Liver (tissue), 8 donors: ENCODE measurements at regions not wholly inside any gene's neighbourhood (a gene's known extent, or its start where the extent isn't known, plus 50 kb on each side); places are given as distances from the start of the nearest gene placed in this dataset.
A peak's percentile ranks its signal among the peaks of the same experiment; 100 is the strongest.

Source experiments
- DNase-seq: peaks from one replicate; pipeline ENCODE4 v3.0.0-alpha.2; 2017; ENCODE audit warnings: low spot score
- H3K27ac ChIP-seq, 2 donors: one replicate each; pipeline ENCODE4 v1.7.0; 2013; ENCODE audit warnings: inconsistent platforms in 2 of 2, low read length in 2 of 2, control low read depth in 1 of 2, low read depth in 1 of 2, mild to moderate bottlenecking in 1 of 2
- H3K27me3 ChIP-seq, 4 donors: one replicate each; pipeline versions ENCODE4 v1.6.1 to v1.7.0; 2013; ENCODE audit warnings: low read length in 3 of 4, inconsistent platforms in 1 of 4, mild to moderate bottlenecking in 1 of 4, moderate library complexity in 1 of 4; ENCODE audit not compliant: control insufficient read depth in 4 of 4, insufficient read depth in 4 of 4
- H3K36me3 ChIP-seq, 4 donors: one replicate each; pipeline versions ENCODE4 v1.6.1 to v1.7.0; 2013; ENCODE audit warnings: low read length in 3 of 4, mild to moderate bottlenecking in 3 of 4, low read depth in 1 of 4, moderate library complexity in 1 of 4; ENCODE audit not compliant: control insufficient read depth in 4 of 4, insufficient read depth in 3 of 4
- H3K4me1 ChIP-seq, 4 donors: one replicate each; pipeline versions ENCODE4 v1.6.1 to v1.7.0; 2013; ENCODE audit warnings: low read length in 3 of 4, mild to moderate bottlenecking in 3 of 4, moderate library complexity in 1 of 4; ENCODE audit not compliant: control insufficient read depth in 4 of 4, insufficient read depth in 4 of 4
- H3K4me3 ChIP-seq, 3 donors: one replicate each; pipeline versions ENCODE4 v1.6.1 to v1.7.0; 2013; ENCODE audit warnings: low read length in 3 of 3, control low read depth in 1 of 3, low read depth in 1 of 3, mild to moderate bottlenecking in 1 of 3
- H3K9ac ChIP-seq, 2 donors: one replicate each; pipeline ENCODE4 v1.7.0; 2013; ENCODE audit warnings: low read length in 2 of 2, mild to moderate bottlenecking in 2 of 2, moderate library complexity in 2 of 2, control low read depth in 1 of 2, low read depth in 1 of 2
- H3K9me3 ChIP-seq, 4 donors: one replicate each; pipeline versions ENCODE4 v1.6.1 to v1.7.0; 2013; ENCODE audit warnings: low read length in 3 of 4; ENCODE audit not compliant: control insufficient read depth in 4 of 4
- EGR1 ChIP-seq, 2 donors: IDR thresholded peaks; 2 replicates each; pipeline ENCODE4 v1.6.1; 2016 to 2018; ENCODE audit warnings: antibody characterized with exemption in 2 of 2, low read depth in 2 of 2
- GABPA ChIP-seq, 2 donors: IDR thresholded peaks in 1 of 2; conservative IDR thresholded peaks in 1 of 2; 2 replicates each; pipeline ENCODE4 v1.6.1; 2016; ENCODE audit warnings: antibody characterized with exemption in 2 of 2, mild to moderate bottlenecking in 1 of 2, moderate library complexity in 1 of 2
- JUND ChIP-seq, 2 donors: IDR thresholded peaks; 2 replicates each; pipeline ENCODE4 v1.6.1; 2016; ENCODE audit warnings: antibody characterized with exemption in 2 of 2
- RXRA ChIP-seq, 2 donors: IDR thresholded peaks; 2 replicates each; pipeline ENCODE4 v1.6.1; 2017 to 2018; ENCODE audit warnings: antibody characterized with exemption in 2 of 2, mild to moderate bottlenecking in 1 of 2
- SP1 ChIP-seq: IDR thresholded peaks from 2 replicates; pipeline ENCODE4 v1.6.1; 2018; ENCODE audit warnings: antibody characterized with exemption, mild to moderate bottlenecking
- WGBS: extraction: QIAGEN DNeasy Blood & Tissue Kit; methylation state at CpG from one replicate; pipeline ENCODE4 v1.1.7; 2013; 5-methylcytosine and 5-hydroxymethylcytosine counted together
- TF ChIP-seq, protein P1 (sequence below): IDR thresholded peaks from 2 replicates; pipeline ENCODE4 v1.6.1; 2016; ENCODE audit warnings: antibody characterized with exemption
- TF ChIP-seq, protein P2 (sequence below): fragments of 150-350 bp; IDR thresholded peaks from 2 replicates; pipeline ENCODE4 v1.5.1; 2017; ENCODE audit warnings: improper control_type of control experiment, low read depth, low read length; ENCODE audit not compliant: missing input control
- TF ChIP-seq, protein P3 (sequence below): IDR thresholded peaks from 2 replicates; pipeline ENCODE4 v1.6.1; 2016; ENCODE audit warnings: antibody characterized with exemption, mild to moderate bottlenecking
- donor health status: healthy.
- donor health status: healthy.
- donor health status: healthy.
- donor health status: healthy.
- donor health status: healthy.

DNA sequence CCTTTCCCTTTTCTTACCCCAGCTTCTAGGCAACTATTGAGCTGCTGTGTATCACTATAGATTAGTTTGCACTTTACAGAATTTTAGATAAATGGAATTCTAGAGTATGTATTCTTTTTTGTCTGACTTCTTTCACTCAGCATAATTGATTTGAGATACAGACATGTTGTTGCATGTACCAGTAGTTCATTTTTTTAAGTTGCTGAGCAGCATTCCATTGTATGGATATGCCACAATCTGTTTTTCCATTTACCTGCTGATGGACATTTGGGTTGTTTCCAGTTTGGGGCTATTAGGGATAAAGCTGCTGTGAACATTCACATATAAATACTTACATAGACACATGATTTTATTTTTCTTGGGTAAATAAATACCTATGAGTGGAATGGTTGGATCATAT, 135.7 kb downstream of the IGF1 start:
- no peaks in the 10 kb centered on the region for H3K36me3 ChIP-seq
- peaks cover 7 to 25% (median 16%) of the 10 kb centered on the region in 4 donors for H3K4me1 ChIP-seq
- TF ChIP-seq, protein P1, sequence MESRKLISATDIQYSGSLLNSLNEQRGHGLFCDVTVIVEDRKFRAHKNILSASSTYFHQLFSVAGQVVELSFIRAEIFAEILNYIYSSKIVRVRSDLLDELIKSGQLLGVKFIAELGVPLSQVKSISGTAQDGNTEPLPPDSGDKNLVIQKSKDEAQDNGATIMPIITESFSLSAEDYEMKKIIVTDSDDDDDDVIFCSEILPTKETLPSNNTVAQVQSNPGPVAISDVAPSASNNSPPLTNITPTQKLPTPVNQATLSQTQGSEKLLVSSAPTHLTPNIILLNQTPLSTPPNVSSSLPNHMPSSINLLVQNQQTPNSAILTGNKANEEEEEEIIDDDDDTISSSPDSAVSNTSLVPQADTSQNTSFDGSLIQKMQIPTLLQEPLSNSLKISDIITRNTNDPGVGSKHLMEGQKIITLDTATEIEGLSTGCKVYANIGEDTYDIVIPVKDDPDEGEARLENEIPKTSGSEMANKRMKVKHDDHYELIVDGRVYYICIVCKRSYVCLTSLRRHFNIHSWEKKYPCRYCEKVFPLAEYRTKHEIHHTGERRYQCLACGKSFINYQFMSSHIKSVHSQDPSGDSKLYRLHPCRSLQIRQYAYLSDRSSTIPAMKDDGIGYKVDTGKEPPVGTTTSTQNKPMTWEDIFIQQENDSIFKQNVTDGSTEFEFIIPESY, result no peak
- no peak for TF ChIP-seq GABPA (IDR thresholded peaks at IDR 0.05 in 1 of 2, conservative IDR thresholded peaks at IDR 0.05 in 1 of 2)
- no peak for TF ChIP-seq SP1
- TF ChIP-seq EGR1 (IDR thresholded peaks at IDR 0.05; ENCODE audit: low read depth in 2 of 2), result no peak
- TF ChIP-seq RXRA (IDR thresholded peaks at IDR 0.05), result no peak
- TF ChIP-seq, protein P2, sequence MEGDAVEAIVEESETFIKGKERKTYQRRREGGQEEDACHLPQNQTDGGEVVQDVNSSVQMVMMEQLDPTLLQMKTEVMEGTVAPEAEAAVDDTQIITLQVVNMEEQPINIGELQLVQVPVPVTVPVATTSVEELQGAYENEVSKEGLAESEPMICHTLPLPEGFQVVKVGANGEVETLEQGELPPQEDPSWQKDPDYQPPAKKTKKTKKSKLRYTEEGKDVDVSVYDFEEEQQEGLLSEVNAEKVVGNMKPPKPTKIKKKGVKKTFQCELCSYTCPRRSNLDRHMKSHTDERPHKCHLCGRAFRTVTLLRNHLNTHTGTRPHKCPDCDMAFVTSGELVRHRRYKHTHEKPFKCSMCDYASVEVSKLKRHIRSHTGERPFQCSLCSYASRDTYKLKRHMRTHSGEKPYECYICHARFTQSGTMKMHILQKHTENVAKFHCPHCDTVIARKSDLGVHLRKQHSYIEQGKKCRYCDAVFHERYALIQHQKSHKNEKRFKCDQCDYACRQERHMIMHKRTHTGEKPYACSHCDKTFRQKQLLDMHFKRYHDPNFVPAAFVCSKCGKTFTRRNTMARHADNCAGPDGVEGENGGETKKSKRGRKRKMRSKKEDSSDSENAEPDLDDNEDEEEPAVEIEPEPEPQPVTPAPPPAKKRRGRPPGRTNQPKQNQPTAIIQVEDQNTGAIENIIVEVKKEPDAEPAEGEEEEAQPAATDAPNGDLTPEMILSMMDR, result no peak
- no peak overlapping the region for H3K4me3 ChIP-seq
- H3K27ac ChIP-seq, result no peak overlapping the region
- H3K27me3 ChIP-seq, result no peaks in the 10 kb centered on the region
- no peak overlapping the region for H3K9ac ChIP-seq
- H3K9me3 ChIP-seq, result no peaks in the 10 kb centered on the region
- DNase-seq, result no peak

DNA sequence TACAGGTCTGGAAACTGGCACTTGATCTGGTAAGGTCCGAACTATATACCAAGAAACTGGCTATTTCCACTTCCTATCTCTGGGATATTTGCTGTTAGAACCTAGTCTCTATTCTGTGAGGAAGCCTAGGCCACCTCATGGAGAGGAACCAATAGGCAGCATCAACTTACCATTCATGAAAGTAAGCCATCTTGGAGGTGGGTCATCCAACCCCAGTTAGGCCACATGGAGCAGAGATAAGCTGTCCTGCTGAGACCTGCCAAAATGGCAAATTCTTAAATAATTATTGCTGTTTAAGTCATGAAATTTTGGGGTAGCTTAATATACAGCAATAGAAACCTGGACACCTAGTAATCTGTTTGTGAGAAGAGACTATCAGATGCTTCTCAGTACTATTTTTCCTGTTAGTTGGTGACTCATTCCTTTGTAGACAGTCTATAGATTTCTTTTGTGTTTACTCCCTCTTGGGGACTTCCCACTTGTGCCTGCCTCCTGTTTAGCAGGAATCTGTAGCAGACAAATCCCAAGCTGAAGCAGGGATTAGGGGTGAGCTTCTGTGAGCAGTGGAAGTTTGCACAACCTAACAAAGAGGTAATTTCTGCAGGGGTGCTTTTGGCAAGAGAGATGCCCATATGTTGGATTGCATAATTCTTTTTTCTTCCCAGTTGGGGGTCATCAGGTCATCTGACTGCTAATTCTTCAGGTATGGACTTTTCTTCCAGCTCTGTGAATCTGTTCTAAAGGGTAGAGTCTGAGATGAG, 136.8 kb downstream of the IGF1 start:
- TF ChIP-seq, protein P3, sequence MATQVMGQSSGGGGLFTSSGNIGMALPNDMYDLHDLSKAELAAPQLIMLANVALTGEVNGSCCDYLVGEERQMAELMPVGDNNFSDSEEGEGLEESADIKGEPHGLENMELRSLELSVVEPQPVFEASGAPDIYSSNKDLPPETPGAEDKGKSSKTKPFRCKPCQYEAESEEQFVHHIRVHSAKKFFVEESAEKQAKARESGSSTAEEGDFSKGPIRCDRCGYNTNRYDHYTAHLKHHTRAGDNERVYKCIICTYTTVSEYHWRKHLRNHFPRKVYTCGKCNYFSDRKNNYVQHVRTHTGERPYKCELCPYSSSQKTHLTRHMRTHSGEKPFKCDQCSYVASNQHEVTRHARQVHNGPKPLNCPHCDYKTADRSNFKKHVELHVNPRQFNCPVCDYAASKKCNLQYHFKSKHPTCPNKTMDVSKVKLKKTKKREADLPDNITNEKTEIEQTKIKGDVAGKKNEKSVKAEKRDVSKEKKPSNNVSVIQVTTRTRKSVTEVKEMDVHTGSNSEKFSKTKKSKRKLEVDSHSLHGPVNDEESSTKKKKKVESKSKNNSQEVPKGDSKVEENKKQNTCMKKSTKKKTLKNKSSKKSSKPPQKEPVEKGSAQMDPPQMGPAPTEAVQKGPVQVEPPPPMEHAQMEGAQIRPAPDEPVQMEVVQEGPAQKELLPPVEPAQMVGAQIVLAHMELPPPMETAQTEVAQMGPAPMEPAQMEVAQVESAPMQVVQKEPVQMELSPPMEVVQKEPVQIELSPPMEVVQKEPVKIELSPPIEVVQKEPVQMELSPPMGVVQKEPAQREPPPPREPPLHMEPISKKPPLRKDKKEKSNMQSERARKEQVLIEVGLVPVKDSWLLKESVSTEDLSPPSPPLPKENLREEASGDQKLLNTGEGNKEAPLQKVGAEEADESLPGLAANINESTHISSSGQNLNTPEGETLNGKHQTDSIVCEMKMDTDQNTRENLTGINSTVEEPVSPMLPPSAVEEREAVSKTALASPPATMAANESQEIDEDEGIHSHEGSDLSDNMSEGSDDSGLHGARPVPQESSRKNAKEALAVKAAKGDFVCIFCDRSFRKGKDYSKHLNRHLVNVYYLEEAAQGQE, result no peak
- peak; percentile 24 to 44 for TF ChIP-seq JUND (IDR thresholded peaks at IDR 0.05)
- Histone ChIP-seq H3K36me3 (no peaks in the 10 kb centered on the region), H3K27me3 (no peaks in the 10 kb centered on the region), H3K4me3 (no peak overlapping the region), H3K9ac (no peak overlapping the region), H3K4me1 (peaks cover 9 to 25% (median 16%) of the 10 kb centered on the region in 4 donors), H3K9me3 (no peaks in the 10 kb centered on the region), H3K27ac (peak overlapping the region in 1 of 2 donors; percentile 65)
- DNase-seq, result no peak
- WGBS, result 95% methylated on average over 1 of the region's 1 CpG
